ENCODE measurements at regions not wholly inside any gene's neighbourhood (a gene's known extent, or its start where the extent isn't known, plus 50 kb on each side); places are given as distances from the start of the nearest gene placed in this dataset.

DNA sequence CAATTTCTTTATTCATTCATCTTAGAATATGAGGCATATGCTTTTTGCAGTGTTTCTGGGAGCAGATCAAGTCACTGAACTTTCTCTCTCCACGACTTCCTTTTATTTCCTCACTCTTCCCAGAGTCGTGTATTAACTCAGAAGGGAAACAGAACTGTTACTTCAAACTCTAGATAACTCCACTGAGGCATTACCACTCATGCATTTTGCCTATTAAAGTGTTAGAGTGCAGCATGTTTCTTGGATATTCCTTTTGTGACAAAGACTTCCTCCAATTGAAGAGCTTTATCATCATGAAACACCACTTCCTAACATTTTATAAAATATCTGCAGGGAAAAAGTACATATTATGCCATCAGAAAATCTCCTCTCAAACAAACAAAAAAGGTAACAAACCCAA is 797.4 kb upstream of the COBL start:
- DNase-seq, result no peak

- DNase-seq, result no peak
Measured at GRCh38 chr7:52107355-52107754, 790.7 kb upstream of the COBL start.

DNA sequence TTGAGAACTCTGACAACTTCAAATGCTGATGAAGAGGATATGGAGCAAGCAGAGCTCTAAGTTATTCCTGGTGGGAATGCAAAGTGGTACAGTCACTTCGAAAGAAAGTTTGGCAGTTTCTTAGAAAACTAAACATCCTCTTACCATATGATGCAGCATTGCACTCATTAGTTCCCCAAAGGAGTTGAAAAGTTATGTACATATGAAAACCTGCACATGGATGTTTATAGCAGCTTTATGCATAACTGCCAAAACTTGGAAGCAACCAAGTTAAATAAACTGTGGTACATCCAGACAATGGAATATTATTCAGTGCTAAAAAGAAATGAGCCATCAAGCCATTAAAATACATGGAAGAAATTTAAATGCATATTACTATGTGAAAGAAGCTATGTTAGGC is 779.3 kb upstream of the COBL start:
- no peak for DNase-seq

- DNase-seq, result no peak
Measured at GRCh38 chr7:52091996-52092395, 775.4 kb upstream of the COBL start.

GRCh38 chr7:52091101-52091500 is 774.5 kb upstream of the COBL start:
- no peak for DNase-seq

GRCh38 chr7:52088008-52088901 is 771.6 kb upstream of the COBL start:
- no peak for DNase-seq

- no peak for DNase-seq
Measured at GRCh38 chr7:52085610-52086009, 769.0 kb upstream of the COBL start.

DNA sequence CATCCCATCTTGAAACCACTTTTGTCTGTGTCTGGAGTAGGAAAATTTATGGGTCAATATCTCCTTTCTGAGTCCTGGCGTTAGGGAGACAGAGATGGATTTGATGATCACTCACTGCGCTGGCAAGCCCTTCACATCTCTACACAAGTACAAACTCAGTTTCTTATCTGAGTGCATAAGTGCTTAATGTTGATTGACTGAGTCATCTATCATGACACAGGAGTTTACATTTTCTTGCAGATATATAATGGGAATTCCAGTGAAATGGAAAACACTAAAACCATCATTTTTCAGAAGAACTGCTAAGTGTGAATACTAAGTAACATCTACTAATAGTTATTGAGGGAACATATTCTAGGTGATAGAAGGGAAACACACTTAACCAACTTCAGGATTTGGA is 763.9 kb upstream of the COBL start:
- no peak for DNase-seq

DNA sequence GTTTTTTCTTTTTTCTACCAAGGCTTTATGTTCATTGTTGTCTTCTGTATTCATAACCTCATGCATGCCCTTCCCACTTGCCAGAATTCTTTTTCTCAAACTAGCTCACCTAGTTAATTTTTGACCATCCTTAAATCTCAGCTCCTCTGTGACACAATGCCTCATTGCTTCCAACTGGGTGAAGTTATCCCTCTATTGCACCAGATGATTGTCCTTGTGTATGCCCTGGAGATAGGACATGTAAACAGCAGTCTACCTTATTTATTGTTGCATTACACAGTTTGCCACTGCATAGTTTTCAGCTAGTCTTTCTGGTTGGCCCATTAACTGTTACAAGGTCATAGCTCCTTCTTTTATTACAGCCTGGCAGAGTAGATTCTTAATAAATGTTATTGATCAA is 763.1 kb upstream of the COBL start:
- no peak for DNase-seq

- DNase-seq, result no peak
Measured at GRCh38 chr7:52077571-52077970, 761.0 kb upstream of the COBL start.

DNA sequence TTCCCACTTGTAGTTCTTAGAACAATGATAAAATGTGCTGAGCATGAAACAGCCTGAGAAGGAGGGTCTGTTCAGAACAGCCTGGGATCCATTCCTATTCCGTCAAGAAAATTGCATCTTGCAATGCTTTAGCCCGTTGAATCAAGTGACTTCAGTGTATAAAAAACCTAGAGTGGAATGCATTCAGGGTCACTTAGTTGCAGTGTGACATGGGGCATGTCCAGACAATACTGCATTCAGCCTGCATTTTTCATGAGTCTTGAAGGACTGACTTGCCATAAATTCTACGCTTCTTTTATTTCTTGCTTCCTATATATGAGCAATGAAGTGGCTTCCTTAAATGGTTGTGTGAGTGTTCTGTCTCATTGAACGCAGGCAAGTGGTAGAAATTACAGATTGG is 758.3 kb upstream of the COBL start:
- DNase-seq, result no peak

GRCh38 chr7:52074071-52074470 is 757.5 kb upstream of the COBL start:
- no peak for DNase-seq

GRCh38 chr7:52071744-52072143 is 755.1 kb upstream of the COBL start:
- no peak for DNase-seq

- no peak for DNase-seq
Measured at GRCh38 chr7:52064493-52064892, 747.9 kb upstream of the COBL start.

DNA sequence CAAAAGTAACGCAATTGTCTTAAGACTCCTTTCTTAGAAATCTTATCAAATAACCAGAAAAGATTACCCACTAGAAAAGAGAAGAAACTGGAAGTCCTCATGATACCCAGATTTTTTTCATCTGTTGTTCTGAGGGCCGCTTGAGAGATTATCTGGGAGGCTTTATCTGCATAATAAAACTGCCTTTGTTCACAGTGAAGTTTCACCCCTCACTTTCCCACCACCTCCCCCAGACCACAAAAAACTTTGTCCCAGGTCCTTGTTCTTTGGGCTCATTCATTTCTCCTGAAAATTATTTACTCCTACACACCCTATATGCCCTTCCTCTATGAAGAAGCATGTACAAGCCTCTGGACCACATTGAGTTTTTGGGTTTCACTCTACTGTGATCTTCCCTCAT is 745.1 kb upstream of the COBL start:
- DNase-seq, result no peak

DNA sequence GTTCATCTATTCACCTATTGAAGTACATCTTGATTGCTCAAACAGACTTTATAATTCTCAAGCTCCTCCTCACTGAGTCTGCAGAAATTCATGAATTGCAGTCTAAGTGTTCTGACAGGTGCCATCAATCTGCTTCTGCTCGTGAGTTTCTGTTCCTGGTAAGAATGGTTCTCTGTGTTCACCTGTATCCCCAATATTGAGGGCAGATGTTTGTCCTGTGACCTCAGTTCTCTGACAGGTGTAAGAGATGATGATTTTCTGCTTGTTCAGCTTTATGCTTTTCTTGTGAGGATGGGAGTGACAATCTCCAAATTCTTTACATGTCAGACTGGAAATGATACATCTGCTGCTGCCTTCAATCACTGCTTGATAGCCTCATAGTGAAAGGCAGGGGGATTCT is 736.9 kb upstream of the COBL start:
- DNase-seq, result no peak

GRCh38 chr7:52030722-52031121 is 714.1 kb upstream of the COBL start:
- DNase-seq, result peak in 1 of 2 experiments; percentile 16

DNA sequence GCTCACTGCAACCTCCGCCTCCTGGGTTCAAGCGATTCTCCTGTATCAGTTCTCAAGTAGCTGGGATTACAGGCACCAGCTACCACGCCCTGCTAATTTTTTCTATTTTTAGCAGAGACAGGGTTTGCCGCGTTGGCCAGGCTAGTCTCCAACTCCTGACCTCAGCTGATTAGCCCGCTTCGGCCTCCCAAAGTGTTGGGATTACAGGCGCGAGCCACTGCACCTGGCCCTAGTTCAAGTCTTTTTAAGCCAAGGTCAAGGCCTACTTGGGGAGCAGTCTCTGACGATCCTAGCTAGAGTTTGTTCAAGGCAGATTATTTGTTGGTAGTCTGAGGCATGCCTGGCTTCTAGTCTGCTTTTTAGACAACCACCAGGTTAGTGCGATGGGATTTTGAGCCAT is 709.5 kb upstream of the COBL start:
- no peak for DNase-seq

GRCh38 chr7:52021343-52021742 is 704.7 kb upstream of the COBL start:
- DNase-seq, result no peak

DNA sequence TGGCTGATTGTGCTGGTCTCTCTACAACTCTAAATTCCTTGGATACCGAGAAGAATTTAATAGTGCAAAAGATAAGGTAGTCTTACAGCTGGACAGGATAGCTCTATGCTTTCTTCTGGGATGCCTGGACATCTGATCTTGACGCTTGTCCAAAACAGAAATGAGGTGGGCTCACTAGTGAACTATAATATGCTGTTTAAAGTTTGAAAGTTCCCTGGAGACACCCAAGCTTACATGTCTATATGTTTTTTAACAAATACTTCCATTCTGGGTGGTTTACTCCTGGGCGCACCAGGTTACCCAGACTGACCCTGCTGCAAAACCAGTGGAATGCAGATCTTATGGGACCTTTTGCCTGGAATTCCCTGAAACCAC is 702.1 kb upstream of the COBL start:
- DNase-seq, result no peak

DNA sequence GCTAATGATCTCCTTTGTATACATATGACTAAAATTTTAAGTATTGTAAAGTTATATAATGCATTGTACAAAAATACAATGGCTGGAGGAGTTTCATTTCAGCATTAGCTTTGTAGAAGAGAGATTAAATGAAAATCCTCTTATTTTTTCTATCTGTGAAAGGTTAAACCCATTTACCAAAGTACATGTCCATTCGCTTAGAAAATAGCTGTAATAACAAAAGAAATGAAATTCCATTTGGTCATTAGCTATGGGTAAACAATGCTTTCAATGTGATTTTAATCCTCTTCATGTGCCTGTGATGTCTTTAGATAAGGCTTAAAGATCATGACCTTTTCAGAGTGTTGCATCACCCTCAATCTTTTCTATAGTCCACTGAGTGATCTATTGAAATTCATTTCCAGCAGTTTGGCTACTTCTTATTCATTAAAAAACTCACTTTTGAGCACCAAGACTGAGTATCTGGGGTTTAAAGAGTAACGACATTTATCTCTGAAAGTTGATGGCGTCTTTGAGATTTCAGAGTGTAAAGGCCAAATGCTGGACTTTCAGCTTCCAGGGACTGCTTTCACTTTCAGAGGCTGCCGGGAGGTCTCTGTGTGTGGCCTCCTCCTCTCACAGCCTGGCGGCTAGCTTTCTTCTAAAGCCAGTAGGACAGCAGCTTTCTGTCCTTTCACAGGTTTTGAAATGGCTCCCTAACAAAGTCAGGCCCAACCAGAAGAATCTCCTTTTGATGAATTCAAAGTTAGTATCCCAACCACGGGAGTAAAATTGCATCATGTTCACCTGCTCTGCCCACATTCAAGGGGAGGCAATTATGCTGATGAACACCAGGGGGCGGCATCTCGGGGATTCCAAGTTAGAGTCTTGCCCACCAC is 701.4 kb upstream of the COBL start:
- DNase-seq, result peak in 1 of 2 experiments; percentile 5

DNA sequence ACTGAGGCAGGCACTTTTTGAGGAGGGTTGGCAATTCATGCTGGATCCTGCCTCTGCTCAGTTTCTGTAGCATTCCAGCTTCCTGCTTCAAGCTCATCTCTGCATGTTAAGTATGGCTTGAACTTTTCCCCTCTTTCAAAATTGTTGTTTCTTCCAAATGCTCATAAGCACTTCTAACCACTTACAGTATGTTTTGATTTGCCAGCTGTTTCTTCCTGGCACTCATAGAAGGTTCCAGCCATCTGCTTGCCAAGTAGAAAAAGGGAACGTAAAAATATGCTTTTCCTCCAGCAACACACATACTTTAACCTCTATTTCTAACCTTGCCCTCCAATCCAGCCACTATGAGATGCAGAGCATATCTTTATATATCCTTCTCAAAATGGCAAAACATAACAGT is 692.6 kb upstream of the COBL start:
- DNase-seq, result peak; percentile 43 to 85

DNA sequence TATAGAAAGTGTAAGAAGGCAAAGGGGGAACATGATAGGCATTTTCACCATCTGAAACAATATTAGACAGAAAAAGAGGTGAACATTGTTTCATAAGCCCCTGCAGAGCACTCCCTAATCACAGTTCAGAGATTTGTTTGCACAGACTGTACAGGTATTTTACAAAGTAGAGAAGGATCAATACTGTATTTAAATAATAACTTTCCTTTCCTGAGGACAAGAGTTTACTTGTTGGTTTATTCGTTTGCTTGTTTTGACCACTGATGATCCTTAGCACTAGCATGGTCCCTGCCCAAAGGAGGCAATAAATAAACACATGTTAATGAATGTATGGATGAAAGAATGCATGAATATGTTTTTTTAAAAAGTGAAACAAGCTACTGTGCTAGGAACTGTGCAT is 690.1 kb upstream of the COBL start:
- no peak for DNase-seq

DNA sequence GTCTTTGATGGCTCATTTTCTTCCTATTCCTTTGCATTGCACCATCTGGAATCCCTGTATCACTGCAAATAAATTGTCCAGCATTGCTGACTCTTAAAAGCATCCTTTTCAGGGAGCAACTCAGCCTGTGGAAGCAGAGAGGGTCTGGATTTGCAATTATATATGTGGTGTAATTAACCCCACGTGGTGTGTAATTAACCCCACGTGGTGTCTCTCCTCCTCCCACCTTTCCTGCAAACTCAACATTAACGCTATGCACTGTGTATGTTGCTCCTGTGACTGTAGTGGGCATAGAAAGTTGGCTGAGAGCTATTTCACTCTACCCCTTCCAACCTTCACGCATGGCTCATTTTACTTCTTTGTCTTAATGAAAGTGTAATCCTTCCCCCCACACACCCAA is 689.0 kb upstream of the COBL start:
- DNase-seq, result no peak
